ENCODE measurements at regions not wholly inside any gene's neighbourhood (a gene's known extent, or its start where the extent isn't known, plus 50 kb on each side); places are given as distances from the start of the nearest gene placed in this dataset.

- Mint-ChIP-seq H3K9me3 (peaks cover 7% of the 10 kb centered on the region), H3K4me3 (no peak overlapping the region), H3K27me3 (ENCODE audit: insufficient read depth, low read depth) (no peaks in the 10 kb centered on the region), H3K4me1 (no peaks in the 10 kb centered on the region), H3K27ac (no peak overlapping the region), H3K36me3 (no peaks in the 10 kb centered on the region)
- Histone ChIP-seq H3K27me3 (no peaks in the 10 kb centered on the region), H3F3A (ENCODE audit: low read depth) (no peaks in the 10 kb centered on the region), H3K9ac (no peak overlapping the region), H3K36me3 (no peaks in the 10 kb centered on the region), H3K4me2 (no peak overlapping the region), H3K9me3 (ENCODE audit: low read depth) (peaks cover 8% of the 10 kb centered on the region), H2AFZ (replicated peaks) (no peak overlapping the region), H3K79me2 (ENCODE audit: low read depth) (no peaks in the 10 kb centered on the region), H3K4me3 (no peak overlapping the region), H4K20me1 (ENCODE audit: low read depth) (no peaks in the 10 kb centered on the region), H3K4me1 (no peaks in the 10 kb centered on the region), H3K27ac (no peak overlapping the region)
- no peak for TF ChIP-seq EZH2 (IDR thresholded peaks at IDR 0.05)
- TF ChIP-seq CTCF (IDR thresholded peaks at IDR 0.05): peak; percentile 40
- no peak for DNase-seq (ENCODE audit: low spot score)
These were observed 850.9 kb downstream of the FAM133A start for GRCh38 chrX:94524867-94525266.

DNA sequence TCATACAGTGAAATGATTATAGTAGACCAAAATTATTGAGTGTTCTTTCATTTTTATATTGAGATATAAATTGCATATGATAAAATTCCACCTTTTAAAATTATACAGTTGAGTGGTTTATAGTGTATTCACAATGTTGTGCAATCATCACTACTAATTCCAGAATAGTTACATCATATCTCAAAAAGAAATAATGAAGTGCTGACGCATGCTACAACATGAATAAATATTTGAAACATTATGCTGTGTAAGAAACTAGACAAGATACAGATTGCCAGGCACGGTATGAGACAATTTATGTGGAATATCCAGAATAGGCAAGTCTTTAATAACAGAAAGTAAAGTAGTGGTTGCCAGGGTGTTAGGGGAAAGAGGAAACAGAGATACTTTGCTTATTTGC, 871.7 kb downstream of the FAM133A start:
- DNase-seq (ENCODE audit: low spot score): no peak
- Mint-ChIP-seq H3K9me3 (peaks cover 3% of the 10 kb centered on the region), H3K36me3 (no peaks in the 10 kb centered on the region), H3K4me1 (no peaks in the 10 kb centered on the region), H3K27ac (no peak overlapping the region), H3K4me3 (no peak overlapping the region), H3K27me3 (ENCODE audit: insufficient read depth, low read depth) (no peaks in the 10 kb centered on the region)
- no peaks in the 10 kb centered on the region for H4K20me1 ChIP-seq (ENCODE audit: low read depth)
- no peak overlapping the region for H3K9ac ChIP-seq
- H3F3A ChIP-seq (ENCODE audit: low read depth): no peaks in the 10 kb centered on the region
- H2AFZ ChIP-seq (replicated peaks): no peak overlapping the region
- no peaks in the 10 kb centered on the region for H3K27me3 ChIP-seq
- H3K9me3 ChIP-seq (ENCODE audit: low read depth): no peaks in the 10 kb centered on the region
- H3K4me2 ChIP-seq: no peak overlapping the region
- TF ChIP-seq CTCF (IDR thresholded peaks at IDR 0.05) (no peak), EZH2 (IDR thresholded peaks at IDR 0.05) (no peak), EZH2phosphoT487 (IDR thresholded peaks at IDR 0.05) (no peak)
- H3K27ac ChIP-seq: no peak overlapping the region
- no peaks in the 10 kb centered on the region for H3K79me2 ChIP-seq (ENCODE audit: low read depth)
- peaks cover 4% of the 10 kb centered on the region for H3K36me3 ChIP-seq
- no peaks in the 10 kb centered on the region for H3K4me1 ChIP-seq
- no peak overlapping the region for H3K4me3 ChIP-seq

- Histone ChIP-seq H2AFZ (replicated peaks) (no peak overlapping the region), H3K4me3 (no peak overlapping the region), H3K9ac (no peak overlapping the region), H3K27ac (no peak overlapping the region), H3K4me2 (no peak overlapping the region), H3F3A (ENCODE audit: low read depth) (no peaks in the 10 kb centered on the region), H3K9me3 (ENCODE audit: low read depth) (no peaks in the 10 kb centered on the region), H3K79me2 (ENCODE audit: low read depth) (no peaks in the 10 kb centered on the region), H3K27me3 (no peaks in the 10 kb centered on the region), H4K20me1 (ENCODE audit: low read depth) (no peaks in the 10 kb centered on the region), H3K4me1 (no peaks in the 10 kb centered on the region), H3K36me3 (no peaks in the 10 kb centered on the region)
- TF ChIP-seq EZH2 (IDR thresholded peaks at IDR 0.05) (no peak), CTCF (IDR thresholded peaks at IDR 0.05) (no peak), EZH2phosphoT487 (IDR thresholded peaks at IDR 0.05) (no peak)
- Mint-ChIP-seq H3K4me3 (no peak overlapping the region), H3K36me3 (no peaks in the 10 kb centered on the region), H3K9me3 (no peaks in the 10 kb centered on the region), H3K27me3 (ENCODE audit: insufficient read depth, low read depth) (no peaks in the 10 kb centered on the region), H3K4me1 (no peaks in the 10 kb centered on the region), H3K27ac (no peak overlapping the region)
- DNase-seq (ENCODE audit: low spot score): no peak
These were observed 877.8 kb downstream of the FAM133A start for GRCh38 chrX:94551831-94552230.

DNA sequence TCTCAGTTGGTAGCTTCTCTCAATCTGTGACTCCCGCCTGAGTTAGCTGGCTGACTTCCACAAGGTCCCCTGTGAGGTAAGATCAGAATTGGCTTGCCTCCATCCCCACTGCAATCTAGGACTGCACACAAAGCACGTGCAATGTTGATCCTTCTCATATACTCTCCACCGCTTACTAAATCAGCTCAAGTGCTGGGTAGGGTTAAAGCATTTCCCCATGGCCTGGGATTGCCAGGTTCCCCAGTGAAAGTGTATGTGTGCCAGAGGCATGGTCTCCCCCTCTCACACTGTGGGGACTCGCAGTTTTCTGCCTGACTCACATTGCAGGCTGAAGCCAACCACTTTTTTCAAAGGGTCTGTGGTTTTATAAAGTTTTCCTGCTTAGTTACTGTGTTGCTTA, 886.9 kb downstream of the FAM133A start:
- DNase-seq (ENCODE audit: low spot score): no peak
- Histone ChIP-seq H3K9me3 (ENCODE audit: low read depth) (no peaks in the 10 kb centered on the region), H2AFZ (replicated peaks) (peak overlapping the region; percentile 30), H3F3A (ENCODE audit: low read depth) (no peaks in the 10 kb centered on the region), H4K20me1 (ENCODE audit: low read depth) (no peaks in the 10 kb centered on the region), H3K4me2 (no peak overlapping the region), H3K9ac (no peak overlapping the region), H3K4me3 (no peak overlapping the region), H3K79me2 (ENCODE audit: low read depth) (no peaks in the 10 kb centered on the region), H3K27ac (no peak overlapping the region), H3K4me1 (no peaks in the 10 kb centered on the region), H3K36me3 (no peaks in the 10 kb centered on the region), H3K27me3 (no peaks in the 10 kb centered on the region)
- Mint-ChIP-seq H3K9me3 (no peaks in the 10 kb centered on the region), H3K27me3 (ENCODE audit: insufficient read depth, low read depth) (no peaks in the 10 kb centered on the region), H3K4me1 (no peaks in the 10 kb centered on the region), H3K27ac (no peak overlapping the region), H3K4me3 (no peak overlapping the region), H3K36me3 (no peaks in the 10 kb centered on the region)
- no peak for TF ChIP-seq EZH2phosphoT487 (IDR thresholded peaks at IDR 0.05)
- no peak for TF ChIP-seq CTCF (IDR thresholded peaks at IDR 0.05)

Measured in neural progenitor cell (in vitro differentiated cells).